Stimulated activated CD4-positive, alpha-beta T cell treated with anti-CD3 and anti-CD28 coated beads, Interleukin-1b, Interleukin-23, amount 100 ng/mL, for 4 hours (primary cell): ENCODE measurements at regions not wholly inside any gene's neighbourhood (a gene's known extent, or its start where the extent isn't known, plus 50 kb on each side); places are given as distances from the start of the nearest gene placed in this dataset.
"Not testable (repeated sequence)": the region's sequence is repeated elsewhere in the genome, so short reads cannot be mapped to it uniquely, and the experiment has no call there.

Experiments used
- DNase-seq, 2 donors: peaks; one replicate each; pipeline ENCODE4 v3.0.0-alpha.2; 2020; ENCODE audit warnings: low read depth in 2 of 2

DNA sequence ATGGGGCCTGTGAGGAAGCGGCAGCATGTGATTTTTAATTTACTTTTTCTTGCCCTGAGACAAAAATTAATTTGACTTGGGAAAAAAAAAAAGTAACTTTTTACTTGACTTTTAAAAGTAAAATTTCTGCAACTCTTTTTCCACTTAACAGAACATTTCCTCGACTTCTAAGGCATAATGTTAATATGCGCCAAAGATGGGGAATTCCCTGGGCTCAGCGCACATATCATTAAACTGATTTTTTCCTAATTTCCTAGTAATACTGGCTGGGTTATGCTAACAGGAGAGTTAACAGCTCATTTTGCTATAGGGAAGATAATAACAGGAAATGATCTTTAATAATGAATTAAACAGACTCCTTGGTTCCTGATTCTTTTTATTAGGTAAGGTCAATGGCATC is 120.6 kb upstream of the CDH5 start:
- no peak for DNase-seq

DNA sequence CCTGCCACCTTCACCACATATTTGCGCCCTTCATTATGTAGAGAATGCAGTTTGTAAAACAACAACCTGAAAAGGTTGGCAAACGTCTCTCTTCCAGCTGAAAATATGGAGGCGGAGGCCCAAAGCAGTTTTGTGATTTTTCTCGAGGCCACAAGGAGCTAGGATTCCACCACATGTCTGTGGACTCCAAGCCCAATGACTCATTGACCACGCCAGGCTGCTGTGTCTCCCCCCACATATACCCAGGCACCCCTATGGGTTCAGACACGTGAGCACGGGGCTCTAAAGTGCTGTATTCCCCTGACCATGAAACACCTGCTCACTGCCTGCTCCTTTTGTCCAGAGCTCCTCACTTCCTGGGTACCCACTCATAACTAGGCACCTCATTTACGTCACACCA is 121.4 kb upstream of the CDH5 start:
- DNase-seq: no peak

GRCh38 chr16:66242672-66243071 is 123.8 kb upstream of the CDH5 start:
- DNase-seq: no peak

DNA sequence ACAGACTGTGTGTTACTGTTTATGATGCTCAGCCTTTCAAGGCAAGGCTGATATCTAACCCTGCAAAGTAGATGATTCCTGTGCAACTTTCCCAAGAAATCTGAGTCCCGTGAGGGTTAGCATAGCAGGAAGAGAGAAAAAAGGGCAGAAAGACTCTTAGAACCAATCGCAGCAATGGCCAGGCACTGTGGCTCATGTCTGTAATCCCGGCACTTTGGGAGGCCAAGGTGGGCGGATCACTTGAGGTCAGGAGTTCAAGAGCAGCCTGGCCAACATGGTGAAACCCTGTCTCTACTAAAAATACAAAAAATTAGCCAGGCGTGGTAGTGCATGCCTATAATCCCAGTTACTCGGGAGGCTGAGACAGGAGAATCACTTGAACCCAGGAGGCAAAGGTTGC is 124.3 kb upstream of the CDH5 start:
- DNase-seq: not testable (repeated sequence)

DNA sequence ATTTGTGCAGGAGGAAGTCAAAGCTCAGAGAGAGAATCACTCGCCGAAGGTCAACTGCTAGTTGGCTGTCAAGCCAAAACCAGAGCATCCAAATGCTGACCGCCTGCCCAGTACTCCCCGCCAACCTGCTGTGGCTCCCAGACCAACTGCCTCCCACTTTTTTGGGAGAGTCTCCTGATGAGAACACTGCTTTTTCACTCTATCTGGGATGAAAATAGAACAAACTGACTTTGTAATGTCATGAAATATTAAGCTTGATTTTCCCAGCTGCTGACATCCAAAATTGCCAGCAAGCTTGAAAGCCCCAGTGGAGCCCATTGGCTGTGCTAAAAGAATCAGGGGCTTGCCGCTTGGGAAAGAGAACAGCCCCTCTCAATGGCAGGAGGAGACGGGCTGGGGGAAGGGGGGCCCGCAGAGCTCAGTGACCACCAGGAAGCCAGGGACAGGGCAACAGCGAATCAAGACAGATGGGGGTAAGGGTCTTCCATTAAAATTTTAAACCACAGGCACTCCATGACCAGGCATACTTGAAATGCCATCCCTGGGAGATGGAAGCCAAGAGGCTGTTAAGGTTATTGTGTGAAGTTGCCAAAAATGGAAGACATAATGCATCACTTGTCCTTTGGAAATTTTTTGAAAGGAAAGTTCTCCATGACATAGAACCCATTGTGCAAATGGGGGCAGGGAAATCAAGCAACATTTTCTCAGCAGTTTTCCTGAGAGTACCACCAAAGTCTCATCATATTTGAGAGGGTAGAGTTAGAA is 125.7 kb upstream of the CDH5 start:
- no peak for DNase-seq

- DNase-seq: no peak
Measured at GRCh38 chr16:66240088-66240487, 126.4 kb upstream of the CDH5 start.

GRCh38 chr16:66238696-66239095 is 127.8 kb upstream of the CDH5 start:
- DNase-seq: no peak

DNA sequence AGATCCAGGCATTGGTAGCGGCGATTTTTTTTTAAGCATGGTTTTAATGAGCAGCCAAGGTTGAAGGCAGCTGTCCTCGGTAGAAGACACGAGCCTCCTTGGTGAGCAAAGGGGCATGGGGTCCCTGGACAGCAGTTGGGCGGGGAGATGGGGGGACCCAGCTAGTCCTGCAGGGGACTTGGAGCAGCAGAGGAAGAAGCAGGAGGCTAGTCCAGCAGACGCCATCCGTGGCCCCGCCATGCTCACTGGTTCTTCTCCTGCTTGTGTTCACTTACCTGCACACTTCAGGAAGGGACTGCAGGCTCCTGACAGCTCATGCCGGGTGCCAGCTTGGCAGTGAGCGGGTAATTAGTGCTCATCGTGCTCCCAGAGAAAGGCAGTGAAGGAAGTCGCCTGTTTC is 130.2 kb upstream of the CDH5 start:
- DNase-seq: no peak

- no peak for DNase-seq
Measured at GRCh38 chr16:66231452-66232160, 134.9 kb upstream of the CDH5 start.

DNA sequence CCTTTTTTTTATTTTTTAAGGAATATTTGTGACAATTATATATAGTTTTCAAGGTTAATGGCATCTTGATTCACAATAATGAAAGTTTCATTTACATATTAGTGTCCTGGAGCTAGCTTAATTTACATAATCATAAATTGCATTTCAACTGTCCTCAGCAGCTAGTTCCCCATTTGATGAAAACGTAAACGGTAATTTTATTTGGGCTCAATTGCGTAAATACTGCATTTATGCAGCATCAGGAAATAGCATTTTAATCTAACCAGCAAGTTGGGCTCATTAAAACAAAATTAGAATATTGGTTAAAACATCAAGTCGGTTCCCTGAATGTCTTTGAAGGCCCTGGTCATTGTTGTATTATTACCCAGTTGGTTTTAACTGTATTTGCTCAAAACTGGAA is 136.8 kb upstream of the CDH5 start:
- DNase-seq: no peak

DNA sequence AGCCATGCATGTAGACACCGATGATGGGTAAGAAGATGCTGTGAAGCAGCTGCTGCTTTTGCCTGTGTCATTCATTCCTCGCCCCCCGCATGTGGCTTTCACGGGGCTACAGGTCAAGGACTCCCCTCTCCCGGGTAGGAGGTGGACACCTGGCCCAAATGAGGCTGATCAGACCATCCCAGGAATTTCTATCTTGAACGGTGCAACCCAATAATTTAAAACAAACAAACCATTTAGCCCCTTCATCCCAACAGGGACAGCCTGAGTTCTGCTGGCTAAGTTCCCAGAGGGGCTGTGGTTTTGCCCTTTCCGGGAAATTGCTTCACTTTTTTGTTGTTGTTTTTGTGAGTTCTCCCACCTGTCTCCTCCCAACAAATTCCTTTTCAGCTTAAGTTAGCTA is 137.7 kb upstream of the CDH5 start:
- DNase-seq: no peak

DNA sequence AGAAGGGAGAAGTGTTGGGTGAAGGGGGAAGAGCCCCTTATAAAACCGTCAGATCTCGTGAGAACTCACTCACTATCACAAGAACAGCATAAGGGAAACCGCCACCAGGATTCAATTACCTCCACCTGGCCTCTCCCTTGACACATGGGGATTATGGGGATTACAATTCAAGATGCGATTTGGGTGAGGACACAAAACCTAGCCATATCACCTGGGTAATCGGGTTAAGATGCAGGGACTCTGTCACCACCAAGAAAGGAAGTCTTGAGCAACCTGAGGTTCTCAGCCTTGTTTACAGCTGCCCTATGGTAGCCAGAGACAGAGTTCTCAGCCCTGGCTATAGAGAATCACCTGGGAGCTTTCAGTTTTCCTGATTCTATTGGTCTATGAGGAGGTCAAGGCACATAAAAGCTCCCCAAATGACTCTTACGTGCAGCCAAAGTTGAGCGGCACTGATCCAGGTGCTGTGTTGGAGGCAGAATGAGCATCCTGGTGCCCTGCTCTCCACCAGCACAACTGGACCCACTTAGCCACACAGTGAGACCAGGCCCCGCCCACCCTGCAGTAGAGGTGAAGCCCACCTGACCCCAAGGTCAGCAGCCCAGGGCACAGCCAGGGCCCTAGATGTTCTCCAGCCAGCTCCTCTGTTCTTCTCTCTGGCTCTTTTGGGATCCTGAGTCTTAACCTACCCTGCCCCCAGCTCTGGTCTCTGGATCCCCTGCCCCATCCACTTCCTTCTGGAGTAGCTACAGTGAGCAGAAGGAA is 138.5 kb upstream of the CDH5 start:
- no peak for DNase-seq

- DNase-seq: no peak
Measured at GRCh38 chr16:66226762-66227161, 139.7 kb upstream of the CDH5 start.

DNA sequence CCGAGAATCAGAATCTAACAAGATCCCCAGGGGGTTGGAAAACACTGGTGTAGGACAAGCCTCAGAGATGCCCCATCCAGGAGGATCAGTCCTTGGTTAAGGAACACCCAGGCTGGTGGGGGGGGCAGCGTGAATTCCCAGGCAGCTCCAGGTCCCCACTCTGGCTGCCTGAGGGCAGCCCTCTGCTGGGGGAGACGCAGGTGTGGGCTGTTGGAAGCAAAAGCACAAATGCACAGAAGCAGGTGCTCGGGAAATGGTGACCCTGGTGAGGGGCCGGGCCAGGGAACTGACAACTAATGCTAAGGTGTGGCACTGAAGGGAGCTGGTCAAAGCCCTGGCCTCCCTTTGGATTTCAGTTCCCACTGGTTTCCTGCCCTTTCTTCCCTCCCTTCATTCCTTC is 140.8 kb upstream of the CDH5 start:
- no peak for DNase-seq

DNA sequence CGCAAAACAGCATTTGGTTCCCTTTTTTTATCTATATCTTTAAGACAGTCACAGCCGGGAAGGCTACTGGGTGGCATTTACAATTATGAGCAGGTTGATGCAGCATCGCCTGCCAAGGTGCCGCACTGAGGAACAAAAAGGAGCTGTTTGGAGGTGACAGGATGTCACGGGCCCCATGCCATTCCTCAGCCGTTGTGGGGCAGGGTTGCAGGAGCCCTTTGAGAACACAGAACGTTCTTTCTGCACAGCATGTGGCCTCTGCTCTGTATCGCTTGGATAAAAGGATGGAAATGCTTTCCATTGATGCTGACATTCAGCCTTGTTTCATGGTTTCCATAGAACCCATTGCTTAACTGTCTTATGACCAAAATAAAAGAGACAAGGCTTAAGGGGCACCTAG is 141.9 kb upstream of the CDH5 start:
- DNase-seq: no peak

GRCh38 chr16:66224186-66224585 is 142.3 kb upstream of the CDH5 start:
- no peak for DNase-seq

- no peak for DNase-seq
Measured at GRCh38 chr16:66223176-66223780, 143.2 kb upstream of the CDH5 start.

DNA sequence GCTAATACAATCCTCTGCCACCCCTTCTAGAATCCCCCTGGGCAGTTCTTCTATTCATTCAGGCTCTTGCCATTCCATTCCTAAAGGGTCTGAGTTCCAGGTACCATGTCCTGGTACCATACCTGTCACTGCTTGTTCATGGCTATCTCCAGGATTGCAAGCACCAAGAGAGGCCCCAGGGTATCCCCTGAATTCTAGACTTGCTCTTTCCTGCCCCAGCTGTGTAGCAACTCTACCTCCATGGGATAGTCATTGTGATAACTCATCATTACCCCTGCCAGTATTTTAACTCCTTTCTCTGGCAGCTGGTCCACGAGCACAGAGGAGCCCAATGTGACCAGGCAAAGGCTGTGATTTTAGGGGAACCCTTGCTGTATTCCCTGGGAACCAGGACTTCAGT is 143.7 kb upstream of the CDH5 start:
- DNase-seq: no peak

DNA sequence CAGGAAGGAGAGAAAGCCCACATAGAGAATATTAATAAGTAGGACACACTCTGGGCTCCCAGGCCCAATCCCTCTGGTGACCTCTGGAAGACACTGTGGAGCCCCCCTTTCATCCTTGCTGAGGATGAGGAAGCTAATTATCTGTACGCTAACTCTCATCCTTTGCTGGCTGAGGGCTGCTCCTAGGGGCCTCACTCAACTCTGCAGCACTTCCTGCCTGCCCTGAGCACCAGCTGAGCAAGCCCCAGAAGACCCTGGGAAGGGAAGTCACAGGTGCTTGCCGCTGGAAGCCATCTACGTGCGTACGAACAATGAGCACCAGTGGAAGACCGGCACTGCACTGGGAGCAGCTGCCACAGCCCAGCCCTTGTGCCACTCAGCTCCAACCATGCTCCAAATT is 145.8 kb upstream of the CDH5 start:
- DNase-seq: no peak

GRCh38 chr16:66219491-66219890 is 147.0 kb upstream of the CDH5 start:
- DNase-seq: no peak

DNA sequence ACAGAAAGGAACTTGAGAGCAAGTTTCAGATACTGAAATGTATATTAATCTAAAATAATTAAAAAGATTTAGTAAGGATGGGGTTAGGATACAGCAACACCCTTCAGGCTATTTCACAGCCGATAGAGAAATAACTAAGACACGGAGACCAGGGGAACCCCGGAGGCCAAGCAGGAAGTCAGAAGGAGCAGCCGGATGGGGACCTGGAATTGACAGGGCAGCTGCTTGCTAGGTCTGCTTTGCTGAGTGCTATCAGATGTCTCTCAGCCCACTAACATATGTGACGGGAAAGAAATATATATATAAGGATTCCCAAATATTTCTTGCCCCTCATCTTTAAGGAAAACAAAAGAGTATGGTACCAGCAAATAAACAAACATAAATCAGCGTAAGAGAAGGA is 154.1 kb upstream of the CDH5 start:
- no peak for DNase-seq

DNA sequence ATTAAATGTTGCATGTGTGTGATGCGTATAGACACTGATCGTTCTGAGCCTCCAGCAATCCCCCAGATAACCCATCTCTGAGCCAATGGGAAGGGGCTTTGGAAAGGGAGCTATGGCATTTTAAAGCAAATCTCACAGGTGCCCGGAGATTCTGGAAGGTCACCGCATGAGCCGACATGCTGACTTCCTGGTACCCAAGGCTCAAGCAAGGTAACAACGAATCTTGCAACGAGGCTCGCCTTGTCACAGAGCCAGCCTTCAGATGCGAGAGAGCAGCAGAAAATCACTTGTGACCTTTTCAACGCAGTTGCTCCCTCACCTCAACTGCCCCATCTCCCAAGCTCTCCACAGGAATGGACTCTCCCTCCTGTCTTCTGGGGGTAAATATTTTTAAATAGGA is 154.8 kb upstream of the CDH5 start:
- DNase-seq: no peak

- no peak for DNase-seq
Measured at GRCh38 chr16:66207883-66208265, 158.6 kb upstream of the CDH5 start.
